NCI-H2196 (cell line): ENCODE measurements at regions not wholly inside any gene's neighbourhood (a gene's known extent, or its start where the extent isn't known, plus 50 kb on each side); places are given as distances from the start of the nearest gene placed in this dataset.
A peak's percentile ranks its signal among the peaks of the same experiment; 100 is the strongest.

Experiments used
- DNase-seq: peaks from one replicate; lab custom pipeline; 2025; ENCODE audit not compliant: unreplicated experiment; lab: John Stamatoyannopoulos, UW

DNA sequence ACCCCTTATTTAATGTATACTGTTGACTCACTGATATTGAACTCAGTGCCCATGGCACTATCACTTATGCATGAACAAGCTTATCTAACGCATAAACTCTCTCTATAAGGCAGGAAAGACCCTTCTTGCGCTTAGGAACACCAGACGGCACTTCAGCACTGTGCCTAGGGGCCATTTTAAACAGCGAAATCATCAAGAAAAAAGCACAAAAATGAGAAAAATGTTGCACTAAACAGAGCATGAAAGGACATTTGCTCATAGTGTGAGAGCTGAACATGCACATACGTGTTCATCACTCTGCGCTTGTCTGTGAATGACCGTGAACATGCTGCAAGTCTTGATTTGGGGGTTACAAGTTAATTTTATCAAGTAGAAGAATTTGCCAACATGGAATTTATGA, 109.6 kb downstream of the WDR11 start:
- no peak for DNase-seq

DNA sequence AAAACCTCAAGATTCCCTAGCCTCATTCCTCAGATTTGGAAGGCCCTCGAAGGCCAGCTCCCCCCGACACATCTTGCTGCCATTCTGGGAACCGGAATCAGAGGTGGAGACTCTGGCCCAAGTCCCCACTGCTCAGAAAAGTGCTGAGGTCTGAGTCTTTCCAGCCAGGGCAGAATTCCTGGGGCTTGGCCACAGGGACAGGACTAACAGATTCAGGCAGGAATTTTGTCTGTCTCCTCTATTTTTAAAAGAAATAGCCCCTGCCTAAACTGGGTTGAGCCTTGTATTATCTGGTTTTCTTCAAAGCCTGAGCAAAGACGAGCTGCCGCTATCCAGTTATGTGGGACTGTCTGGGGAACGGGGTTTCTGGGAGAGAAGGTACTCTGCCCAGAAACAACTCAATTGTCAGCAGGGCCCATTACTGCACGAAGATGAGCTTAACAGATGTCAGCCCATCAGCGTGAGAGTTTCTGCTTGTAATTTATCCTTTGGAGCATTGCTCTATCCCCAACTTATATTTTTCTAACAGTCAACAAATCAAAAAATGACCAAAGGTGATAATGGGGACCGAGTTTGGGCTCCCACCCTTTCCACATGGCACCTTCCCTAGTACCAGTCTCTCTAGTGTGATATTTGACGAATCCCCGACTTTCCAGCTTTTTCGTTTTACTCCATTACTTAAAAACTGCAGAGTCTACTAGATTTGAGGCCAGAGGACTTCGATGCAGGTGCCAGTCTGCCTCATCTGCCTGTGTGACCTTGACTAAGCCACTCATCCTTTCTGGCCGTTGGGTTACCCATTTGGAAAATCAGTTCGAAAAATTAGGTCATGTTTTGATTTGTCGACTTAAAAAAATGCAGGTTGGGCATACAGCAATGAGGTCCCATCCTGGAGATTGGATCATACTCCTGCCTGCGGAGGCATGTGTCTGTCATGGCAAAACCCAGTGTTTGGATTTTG, 110.9 kb downstream of the WDR11 start:
- DNase-seq: no peak

DNA sequence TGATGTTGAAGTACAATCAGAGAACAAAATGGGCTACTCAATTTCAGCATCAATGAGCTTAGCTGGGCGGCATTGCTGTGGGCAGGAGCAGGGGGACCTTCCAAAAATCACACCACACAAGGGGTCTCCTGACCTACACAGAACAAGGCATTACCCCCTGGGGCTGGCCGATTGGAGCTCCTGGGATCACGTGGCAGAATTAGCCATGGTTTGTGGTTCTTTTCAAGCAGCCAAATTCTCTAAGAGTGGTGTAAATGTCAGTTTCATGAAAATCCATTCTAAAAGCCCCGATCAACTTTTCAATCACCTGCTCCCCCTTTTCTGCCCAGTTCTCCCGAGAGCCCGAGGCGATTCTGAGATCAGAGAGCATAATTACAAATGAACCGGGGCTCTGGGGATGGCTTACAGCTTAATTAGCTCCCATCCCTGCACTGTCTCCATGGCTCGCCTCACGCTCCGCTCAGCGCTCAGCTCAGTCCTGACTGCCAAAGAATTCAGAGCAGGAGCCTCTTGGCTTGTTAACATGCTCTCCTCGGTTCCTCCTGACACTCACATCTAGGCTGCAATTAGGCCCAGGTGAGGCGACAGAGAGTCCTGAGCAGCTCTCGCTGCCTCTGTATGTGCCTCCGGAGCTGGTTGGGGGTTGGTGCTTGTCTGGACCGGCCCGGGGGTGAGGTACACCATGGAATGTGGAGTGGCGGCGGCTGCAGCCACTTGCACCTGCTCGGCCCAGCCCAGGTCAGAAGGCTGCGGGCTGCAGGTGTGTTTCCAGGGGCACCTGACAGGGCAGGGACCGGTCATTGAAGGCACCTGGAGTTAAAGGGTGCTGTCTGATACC, 111.8 kb downstream of the WDR11 start:
- no peak for DNase-seq

DNA sequence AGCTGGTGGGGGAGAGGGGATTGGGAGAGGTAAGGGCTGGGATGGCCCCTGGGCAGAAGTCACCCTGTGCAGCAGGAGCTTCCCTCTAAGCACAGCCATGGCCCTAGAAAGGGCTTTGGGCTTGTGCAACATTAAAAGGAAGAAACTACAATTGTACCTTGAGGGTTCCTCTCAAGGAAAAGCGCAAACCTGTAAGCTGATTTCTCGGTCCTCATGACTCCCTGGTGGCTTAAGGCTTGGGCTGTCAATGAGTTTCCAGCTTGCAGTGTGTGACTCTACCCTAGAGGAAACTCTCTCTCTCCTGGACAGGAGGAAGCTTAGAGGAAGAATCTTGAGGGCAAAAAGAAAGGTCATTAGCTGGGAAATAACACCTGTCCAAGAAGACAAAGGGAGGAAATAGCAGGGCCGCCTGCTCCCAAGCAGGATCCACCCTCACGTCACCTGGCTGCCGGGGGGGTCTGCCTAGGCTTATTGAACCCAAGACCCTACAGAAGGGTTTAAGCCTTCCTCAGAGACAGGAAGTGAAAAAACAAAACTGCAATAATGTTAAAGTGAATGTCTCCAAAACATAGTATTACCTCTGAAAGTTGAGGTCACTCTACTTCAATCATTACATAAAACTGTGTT, 112.5 kb downstream of the WDR11 start:
- no peak for DNase-seq

DNA sequence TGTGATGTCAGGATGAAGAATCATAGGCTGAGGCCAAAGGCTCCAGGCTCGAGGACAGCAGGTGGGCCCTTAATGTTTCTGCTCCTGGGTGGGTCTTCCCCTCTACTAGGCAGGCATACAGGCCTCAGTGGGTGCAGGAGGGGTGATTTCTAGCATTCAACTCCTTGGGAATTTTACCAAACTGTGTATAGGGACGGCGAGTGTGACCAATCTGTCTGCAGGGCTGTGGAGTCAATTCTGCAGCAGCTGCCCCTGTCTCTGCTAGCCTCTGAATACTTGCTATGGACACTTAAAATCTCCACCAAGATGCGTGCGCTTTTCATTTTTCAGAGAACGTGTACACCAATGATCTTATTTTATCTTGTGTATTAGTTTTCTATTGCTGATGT, 115.5 kb downstream of the WDR11 start:
- no peak for DNase-seq

DNA sequence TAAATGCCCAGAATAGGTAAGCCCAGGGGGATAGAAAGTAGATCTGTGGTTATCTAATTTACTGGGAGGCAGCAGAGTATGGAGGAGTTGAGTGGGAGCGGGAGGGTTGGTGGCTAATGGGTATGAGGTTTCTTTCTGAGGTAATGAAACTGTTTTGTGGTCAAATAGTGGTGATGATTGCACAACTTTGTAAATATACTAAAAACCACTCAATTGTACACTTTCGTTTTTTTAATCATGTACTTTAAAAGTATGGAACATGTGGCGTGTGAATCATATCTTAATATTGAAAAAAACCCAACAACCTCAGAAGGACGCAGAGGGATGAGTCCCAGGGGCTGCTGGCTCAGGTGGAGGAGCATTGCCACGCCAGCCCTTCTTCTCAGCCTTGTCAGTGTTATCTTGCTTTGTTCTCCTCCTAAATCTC, 118.1 kb downstream of the WDR11 start:
- no peak for DNase-seq

DNA sequence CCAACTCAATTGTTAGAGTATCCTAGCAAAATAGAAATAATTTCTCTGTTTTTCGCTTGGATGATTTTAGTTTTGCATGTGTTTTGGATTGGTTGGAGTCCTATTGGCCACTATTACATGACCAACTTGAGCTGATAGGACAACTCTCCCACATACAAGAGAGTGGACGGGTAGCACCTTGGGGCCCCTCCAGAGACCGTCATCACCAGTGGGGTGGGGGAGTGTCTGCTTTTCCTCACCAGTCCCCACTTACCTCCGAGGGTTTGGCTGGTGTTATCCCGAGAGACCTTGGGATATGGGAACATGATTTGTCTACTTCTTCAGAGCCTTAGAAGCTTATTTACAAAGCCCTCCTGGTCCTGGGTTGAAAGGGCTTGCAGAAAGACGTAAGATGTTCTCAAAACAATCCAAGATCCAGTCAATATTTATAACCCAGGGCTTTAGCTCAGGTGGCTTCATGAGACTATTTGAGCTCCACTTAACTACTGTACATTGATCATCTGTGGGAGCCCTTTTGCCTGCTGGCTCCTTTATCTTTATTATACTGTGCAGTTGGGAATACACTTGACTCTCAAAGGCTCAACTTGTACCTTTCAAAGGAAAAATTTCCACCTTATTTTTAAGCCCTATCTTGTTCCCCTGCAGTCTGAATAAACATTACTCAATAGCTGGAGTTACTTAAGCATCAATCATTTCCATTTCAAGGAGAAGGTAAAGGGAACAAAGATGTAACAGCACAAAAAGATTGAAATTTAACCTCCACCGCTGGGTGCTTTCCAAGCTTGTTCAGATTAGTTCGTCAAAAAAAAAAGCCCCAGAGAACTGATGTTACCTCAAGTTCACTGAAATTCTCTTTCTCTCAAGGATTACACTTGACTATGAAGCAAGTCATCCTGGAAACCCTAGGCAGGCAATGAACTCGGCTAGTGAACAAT, 119.7 kb downstream of the WDR11 start:
- DNase-seq: no peak

DNA sequence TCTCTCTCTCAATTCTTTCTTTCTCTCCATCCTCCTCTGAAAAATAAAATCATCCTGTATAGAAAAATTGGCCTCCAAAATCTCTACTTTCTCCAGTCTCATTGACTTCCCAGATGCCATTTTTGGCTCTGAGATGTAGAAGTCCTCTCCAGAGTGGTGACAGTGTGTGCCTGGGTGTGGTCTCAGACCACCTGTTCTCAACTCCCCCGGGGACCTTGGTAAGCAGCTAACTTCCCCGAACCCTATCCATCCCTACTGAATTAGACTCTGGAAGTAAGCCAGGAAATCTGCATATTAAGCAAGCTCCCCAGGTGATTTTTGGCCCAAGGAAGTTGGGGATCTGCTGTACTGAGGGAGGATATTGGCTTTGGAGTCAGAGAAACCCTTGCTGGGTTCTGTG, 120.5 kb downstream of the WDR11 start:
- no peak for DNase-seq

DNA sequence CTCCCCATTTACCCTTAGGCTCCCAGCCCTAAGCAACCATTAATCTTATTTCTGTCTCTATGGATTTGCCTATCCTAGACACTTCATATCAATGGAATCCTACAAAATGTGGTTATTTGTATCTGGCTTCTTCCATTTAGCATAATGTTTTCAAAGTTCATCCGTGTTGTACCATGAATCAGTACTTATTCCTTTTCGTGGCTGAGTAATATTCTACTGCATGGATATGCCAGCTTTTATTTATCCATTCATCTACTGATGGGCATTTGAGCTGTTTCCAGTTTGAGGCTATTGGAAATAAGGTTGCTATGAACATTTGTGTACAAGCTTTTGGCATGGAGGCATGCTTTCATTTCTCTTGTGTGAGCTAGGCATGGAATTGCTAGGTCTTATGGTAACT, 121.1 kb downstream of the WDR11 start:
- no peak for DNase-seq

DNA sequence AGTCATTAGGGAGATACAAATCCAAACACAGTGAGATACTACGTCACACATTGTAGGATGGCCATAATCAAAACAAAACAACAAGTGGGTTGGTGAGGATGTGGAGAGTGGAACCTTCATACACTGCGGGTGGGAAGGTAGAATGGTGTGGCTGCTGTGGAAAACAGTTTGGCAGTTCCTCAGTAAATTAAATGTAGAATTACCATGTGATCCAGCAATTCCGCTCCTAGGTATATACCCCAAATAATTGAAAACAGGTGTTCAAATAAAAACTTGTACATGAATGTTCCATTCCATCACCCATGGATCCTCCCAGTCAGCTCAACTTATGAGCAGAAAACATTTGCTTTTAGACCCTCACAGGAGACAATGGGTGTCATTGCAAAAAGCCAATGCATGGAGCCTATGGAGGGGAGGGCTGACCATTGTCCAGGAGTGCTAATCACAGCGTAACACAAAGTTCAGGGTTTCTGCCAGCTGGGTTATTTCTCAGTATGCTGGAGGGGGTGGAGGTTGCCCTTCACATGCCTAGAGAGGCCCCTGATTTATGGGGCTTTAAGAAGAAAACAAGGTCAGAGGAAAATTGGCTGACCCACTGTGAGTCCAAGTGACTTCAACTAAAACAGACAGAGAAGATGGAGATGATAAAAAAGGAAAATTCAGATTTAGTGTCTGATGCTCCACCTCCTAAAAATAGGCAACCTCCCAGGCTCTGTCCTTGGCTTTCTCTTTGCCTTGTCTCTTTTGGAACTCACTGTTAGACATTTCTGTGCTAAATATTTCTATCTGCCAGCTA, 124.1 kb downstream of the WDR11 start:
- no peak for DNase-seq

DNA sequence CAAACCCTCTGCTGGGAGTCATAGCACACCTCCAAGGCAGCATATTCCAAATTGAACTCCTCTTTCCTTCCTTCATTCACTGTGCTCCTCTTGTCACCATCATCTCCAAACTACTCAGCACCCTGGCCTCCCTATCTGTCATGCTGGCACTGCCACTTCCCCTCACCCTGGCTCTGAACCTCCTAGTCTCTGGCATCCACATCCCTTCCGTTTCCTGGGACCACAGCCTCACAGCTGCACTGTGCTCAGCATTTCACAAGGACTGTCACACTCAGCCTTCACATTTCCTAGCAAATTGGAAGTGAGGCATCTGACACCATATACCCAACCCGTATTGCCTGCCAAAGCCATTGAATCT, 124.7 kb downstream of the WDR11 start:
- no peak for DNase-seq

DNA sequence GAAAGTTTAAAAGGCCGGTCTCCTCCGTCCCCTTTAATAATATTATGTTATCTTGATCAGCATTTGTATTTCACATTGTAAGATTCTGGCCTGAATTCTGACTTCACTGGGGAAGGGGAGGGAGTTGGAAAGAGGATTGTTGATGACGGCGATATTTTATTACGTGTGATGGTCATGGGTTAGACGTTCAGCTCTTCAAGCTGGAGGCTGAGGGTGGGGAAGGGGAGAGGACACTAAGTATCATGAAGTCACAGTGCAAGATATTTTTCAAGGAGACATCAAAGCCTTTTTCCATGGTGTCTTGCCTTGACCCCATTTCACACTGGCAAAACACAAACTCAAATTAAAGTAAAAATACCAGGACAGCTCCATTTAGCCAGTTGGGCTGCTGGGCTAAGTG, 126.7 kb downstream of the WDR11 start:
- no peak for DNase-seq

DNA sequence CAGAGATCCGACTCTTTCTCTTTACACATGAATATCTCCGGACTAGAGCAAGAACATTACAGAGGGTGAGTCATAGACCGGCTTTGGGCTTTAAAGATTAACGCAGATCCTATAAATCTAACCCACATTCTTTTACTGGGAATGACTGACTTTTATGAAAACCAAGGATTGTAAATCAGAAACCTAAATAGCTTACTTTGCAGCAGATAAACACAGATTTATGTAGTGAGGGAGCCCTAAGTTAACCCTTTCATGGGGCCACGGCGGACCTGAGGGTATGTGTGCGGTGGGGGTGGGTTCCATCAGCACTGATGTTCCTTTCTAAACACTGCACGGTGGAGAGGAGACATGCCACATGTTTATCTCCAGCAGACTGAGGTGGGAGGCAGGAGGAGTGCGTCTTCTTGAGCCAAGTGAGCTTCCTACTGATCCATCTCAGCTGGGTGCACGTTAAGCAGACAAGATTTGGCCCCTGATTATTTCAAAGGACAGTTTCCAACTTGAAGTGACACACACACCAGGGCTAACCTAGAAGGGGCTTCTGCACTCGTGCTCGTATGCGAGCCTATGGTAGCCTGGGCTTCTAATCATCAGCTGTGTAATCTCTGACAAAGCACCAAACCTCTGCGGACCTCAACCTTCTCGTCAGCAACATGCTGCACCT, 127.6 kb downstream of the WDR11 start:
- DNase-seq: no peak

DNA sequence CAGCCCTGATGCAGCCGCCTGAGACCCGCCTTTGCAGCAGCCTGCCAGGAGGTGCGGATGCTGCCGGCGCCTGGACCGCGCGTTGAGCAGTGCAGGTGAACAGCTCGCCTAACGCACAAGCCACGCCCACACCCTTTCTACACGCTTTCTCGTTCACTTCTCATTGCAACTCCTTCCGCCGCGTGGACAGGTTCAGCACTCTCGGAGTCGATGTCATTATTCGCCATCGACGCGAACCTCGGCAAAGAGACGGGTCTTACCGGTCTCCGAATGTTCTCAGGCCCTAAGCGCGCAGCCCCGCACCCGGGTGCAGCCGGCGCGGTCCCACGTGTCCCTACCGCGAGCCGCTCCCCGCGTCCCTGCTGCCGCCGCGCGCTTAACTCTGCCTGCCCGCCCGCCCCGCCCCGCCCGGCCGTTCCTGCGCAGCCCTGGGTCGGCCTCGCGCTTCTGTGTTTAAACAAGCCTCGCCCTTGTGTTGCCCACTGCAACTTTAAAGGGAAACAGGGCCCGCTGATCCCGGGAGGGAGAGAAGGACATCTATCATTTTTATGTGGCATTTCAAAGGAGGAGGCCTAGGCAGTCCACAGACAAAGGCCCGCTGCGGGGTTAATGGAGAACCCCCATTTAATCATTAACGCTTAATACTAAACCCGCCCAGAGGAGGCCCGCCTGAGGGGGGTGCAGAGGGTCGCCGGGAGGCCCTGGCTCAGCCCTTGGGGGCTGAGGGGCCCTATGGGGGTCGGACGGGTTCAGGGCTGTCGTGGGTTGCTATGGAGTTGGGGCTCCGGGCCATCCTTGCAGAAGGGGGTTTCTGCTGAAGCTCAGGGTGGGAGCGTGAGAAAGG, 128.5 kb downstream of the WDR11 start:
- DNase-seq: peak; percentile 9

DNA sequence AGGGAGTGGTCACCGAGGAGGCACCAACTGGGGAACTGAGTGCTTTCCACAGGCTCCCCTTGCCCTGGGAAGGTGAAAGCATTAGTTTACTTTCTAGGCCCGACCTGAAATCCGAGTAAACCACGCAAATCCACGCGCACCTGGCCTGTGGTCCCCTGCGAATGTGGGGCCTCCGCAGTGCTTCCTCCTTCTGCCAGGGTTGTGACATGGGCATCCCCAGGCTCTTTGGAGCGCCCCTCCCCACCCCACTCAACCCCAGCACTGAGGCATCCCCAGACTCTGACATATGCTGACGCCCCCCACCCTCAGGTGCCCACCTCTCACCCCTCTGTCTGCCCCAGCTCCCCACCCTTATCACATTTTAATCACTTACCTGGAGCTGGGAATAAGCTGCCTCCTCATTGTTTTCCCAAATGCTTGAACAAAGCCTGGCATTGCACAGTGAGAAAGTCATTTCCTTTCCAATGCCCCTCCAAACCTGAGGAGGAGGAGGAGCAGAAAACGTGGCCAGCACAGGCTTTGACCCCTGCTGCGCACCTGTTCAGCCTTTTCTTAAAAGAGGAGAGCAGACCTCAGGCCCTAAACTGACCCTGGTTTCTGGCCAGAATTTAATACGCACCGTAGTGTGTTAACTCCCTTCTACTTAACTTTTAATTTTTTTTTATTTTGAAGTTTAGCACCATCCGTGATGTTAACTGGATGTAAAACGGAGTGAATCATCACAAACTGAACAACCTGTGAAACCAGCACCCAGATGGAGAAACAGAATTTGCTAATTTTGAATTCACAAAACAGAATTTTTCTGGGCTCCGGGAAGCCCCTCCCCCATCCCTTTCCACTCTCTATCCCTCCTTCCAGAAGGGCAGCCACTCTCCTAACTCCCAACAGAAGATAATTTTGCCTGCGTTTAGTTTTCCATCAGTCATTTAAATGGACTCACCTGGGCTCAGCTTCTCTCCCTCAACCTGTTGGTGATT, 129.4 kb downstream of the WDR11 start:
- DNase-seq: no peak

DNA sequence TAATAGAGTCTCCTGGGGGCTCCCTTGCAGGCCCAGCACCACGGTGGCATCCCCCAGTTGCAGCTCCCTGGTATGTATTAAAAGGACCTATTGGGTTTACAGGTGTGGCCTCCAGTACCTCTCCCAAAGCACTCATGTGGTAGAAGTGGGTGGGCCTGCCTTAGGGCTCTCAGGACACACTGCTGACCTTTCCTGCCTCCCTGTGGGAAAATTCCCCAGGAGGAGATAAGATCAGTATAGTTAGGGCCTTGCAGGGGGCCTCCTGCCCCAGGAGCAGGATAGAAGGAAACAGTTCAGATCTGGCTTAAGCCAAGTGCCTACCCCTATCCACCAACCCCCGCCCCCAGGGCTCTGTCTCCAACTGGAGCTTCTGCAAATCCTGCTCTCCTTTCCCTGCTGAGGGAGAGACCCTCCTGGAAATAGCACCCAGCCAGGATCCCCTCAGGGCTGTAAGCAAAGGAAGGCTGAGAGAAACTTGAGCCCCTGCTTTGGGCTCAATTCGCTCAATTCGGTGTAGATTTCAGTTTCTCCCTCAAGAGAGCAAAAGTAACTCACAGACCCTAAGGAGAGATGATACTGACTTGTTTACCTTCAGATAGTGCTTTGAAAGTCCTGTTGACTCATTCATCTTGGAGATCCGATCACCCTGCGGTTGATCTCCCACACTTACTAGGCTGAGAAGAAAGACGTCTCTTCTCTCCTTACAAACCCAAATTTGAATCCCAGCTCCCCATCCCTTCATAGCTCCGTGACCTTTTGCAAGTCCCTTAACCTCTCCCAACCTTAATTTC, 130.6 kb downstream of the WDR11 start:
- DNase-seq: no peak
